Adrenal gland (tissue), 9 donors: ENCODE measurements at regions not wholly inside any gene's neighbourhood (a gene's known extent, or its start where the extent isn't known, plus 50 kb on each side); places are given as distances from the start of the nearest gene placed in this dataset.

ENCODE experiments used
- DNase-seq, 7 donors: peaks; one replicate each; pipeline ENCODE4 v3.0.0-alpha.2; 2019 to 2020
- H3K27ac ChIP-seq, 5 donors: fragments of 200-600 bp; sonication (generic) in 4 of 5; 1 replicate in 3 of 5; 2 replicates in 2 of 5; pipeline versions ENCODE4 v1.5.1 to v1.8.0; 2016 to 2020; ENCODE audit warnings: mild to moderate bottlenecking in 1 of 5
- H3K27me3 ChIP-seq: fragments of 200-600 bp; 2 replicates; pipeline ENCODE4 v1.8.0; 2021
- H3K36me3 ChIP-seq, 2 donors: fragments of 200-600 bp; replicated peaks in 1 of 2; 1 replicate in 1 of 2; 2 replicates in 1 of 2; pipeline versions ENCODE4 v1.5.1 to v1.8.0; 2018 to 2022
- H3K4me1 ChIP-seq, 2 donors: fragments of 200-600 bp; replicated peaks in 1 of 2; 1 replicate in 1 of 2; 2 replicates in 1 of 2; pipeline versions ENCODE4 v1.5.1 to v1.8.0; 2018 to 2021
- H3K4me3 ChIP-seq, 4 donors: fragments of 200-600 bp; sonication (generic) in 3 of 4; one replicate each; pipeline ENCODE4 v1.5.1; 2016 to 2018
- H3K9me3 ChIP-seq, 3 donors: fragments of 200-600 bp; sonication (generic) in 1 of 3; replicated peaks in 1 of 3; 1 replicate in 2 of 3; 2 replicates in 1 of 3; pipeline versions ENCODE4 v1.5.1 to v1.8.0; 2016 to 2021
- CTCF ChIP-seq, 6 experiments: fragments of 450-650 bp in 4 of 6; fragments of 200-600 bp in 2 of 6; sonication (generic) in 1 of 6; IDR thresholded peaks; 1 replicate in 5 of 6; 2 replicates in 1 of 6; pipeline versions ENCODE4 v1.5.1 to v1.8.0; 2016 to 2021; ENCODE audit warnings: antibody characterized with exemption in 6 of 6, mild to moderate bottlenecking in 2 of 6, moderate library complexity in 1 of 6
- POLR2A ChIP-seq, 2 donors: fragments of 450-650 bp; IDR thresholded peaks; one replicate each; pipeline ENCODE4 v1.6.1; 2017; ENCODE audit warnings: antibody characterized with exemption in 2 of 2, mild to moderate bottlenecking in 2 of 2, moderate library complexity in 1 of 2
- WGBS, 4 donors: extraction: QIAGEN DNeasy Blood & Tissue Kit in 2 of 4; methylation state at CpG; one replicate each; pipeline versions ENCODE4 v1.1.5 to v1.1.7; 2013 to 2017; 5-methylcytosine and 5-hydroxymethylcytosine counted together
- intact Hi-C, 2 donors: fragments of 100-400 bp; cut with DNase I; formaldehyde crosslinking; loops; one replicate each; pipeline versions ENCODE4 v1.14.1 to v1.15.0; 2022 to 2023
- donor health status: healthy with polysubstance abuse.
- donor health status: Bipolar disorder and iron deficiency.
- donor health status: DM: yes; HTN: yes; CAD: no.
- donor health status: DM: no; HTN: no; CAD: no.
- donor health status: DM: no; HTN: no; CAD: no.

GRCh38 chr11:32531528-32531927 is 52.1 kb upstream of the EIF3M start:
- no peaks in the 10 kb centered on the region for H3K27me3 ChIP-seq
- WGBS, 4 donors: 41 to 55% (median 53%) methylated on average over 2 of the region's 2 CpGs
- no peak overlapping the region for H3K27ac ChIP-seq
- no peaks in the 10 kb centered on the region for H3K9me3 ChIP-seq
- DNase-seq: no peak
- H3K4me1 ChIP-seq: no peaks in the 10 kb centered on the region
- no peak overlapping the region for H3K4me3 ChIP-seq
- intact Hi-C loops: no loop called here
- TF ChIP-seq POLR2A (IDR thresholded peaks at IDR 0.05): no peak
- TF ChIP-seq CTCF (IDR thresholded peaks at IDR 0.05): no peak
- H3K36me3 ChIP-seq: no peaks in the 10 kb centered on the region

GRCh38 chr11:32529994-32530588 is 53.5 kb upstream of the EIF3M start:
- H3K27ac ChIP-seq: no peak overlapping the region
- DNase-seq: no peak
- WGBS, 4 donors: 80 to 92% (median 83%) methylated on average over 8 of the region's 8 CpGs
- H3K9me3 ChIP-seq: no peaks in the 10 kb centered on the region
- TF ChIP-seq POLR2A (IDR thresholded peaks at IDR 0.05): no peak
- no peak for TF ChIP-seq CTCF (IDR thresholded peaks at IDR 0.05)
- H3K4me3 ChIP-seq: no peak overlapping the region
- H3K36me3 ChIP-seq: no peaks in the 10 kb centered on the region
- no peaks in the 10 kb centered on the region for H3K4me1 ChIP-seq
- intact Hi-C loops: no loop called here
- no peaks in the 10 kb centered on the region for H3K27me3 ChIP-seq

- peak in 2 of 7 donors; percentile 9 to 46 for DNase-seq
- TF ChIP-seq CTCF (IDR thresholded peaks at IDR 0.05): no peak
- no peak for TF ChIP-seq POLR2A (IDR thresholded peaks at IDR 0.05)
- Histone ChIP-seq H3K36me3 (no peaks in the 10 kb centered on the region), H3K4me1 (no peaks in the 10 kb centered on the region), H3K27ac (no peak overlapping the region), H3K27me3 (no peaks in the 10 kb centered on the region), H3K9me3 (no peaks in the 10 kb centered on the region), H3K4me3 (no peak overlapping the region)
- intact Hi-C loops: no loop called here
- WGBS, 4 donors: 59 to 71% (median 64%) methylated on average over 9 to 10 of the region's 10 CpGs
These were observed 56.1 kb upstream of the EIF3M start for GRCh38 chr11:32527261-32528175.

GRCh38 chr11:32526760-32527159 is 56.9 kb upstream of the EIF3M start:
- WGBS, 4 donors: 59 to 75% (median 70%) methylated on average over 4 of the region's 4 CpGs
- intact Hi-C loops: no loop called here
- TF ChIP-seq POLR2A (IDR thresholded peaks at IDR 0.05) (no peak), CTCF (IDR thresholded peaks at IDR 0.05) (no peak)
- no peaks in the 10 kb centered on the region for H3K9me3 ChIP-seq
- no peaks in the 10 kb centered on the region for H3K4me1 ChIP-seq
- DNase-seq: no peak
- no peak overlapping the region for H3K27ac ChIP-seq
- no peak overlapping the region for H3K4me3 ChIP-seq
- no peaks in the 10 kb centered on the region for H3K36me3 ChIP-seq
- no peaks in the 10 kb centered on the region for H3K27me3 ChIP-seq
